OCI-M2 (cell line): ENCODE measurements at regions not wholly inside any gene's neighbourhood (a gene's known extent, or its start where the extent isn't known, plus 50 kb on each side); places are given as distances from the start of the nearest gene placed in this dataset.

Source experiments
- DNase-seq: peaks from one replicate; lab custom pipeline; 2025; ENCODE audit not compliant: unreplicated experiment; lab: John Stamatoyannopoulos, UW

DNA sequence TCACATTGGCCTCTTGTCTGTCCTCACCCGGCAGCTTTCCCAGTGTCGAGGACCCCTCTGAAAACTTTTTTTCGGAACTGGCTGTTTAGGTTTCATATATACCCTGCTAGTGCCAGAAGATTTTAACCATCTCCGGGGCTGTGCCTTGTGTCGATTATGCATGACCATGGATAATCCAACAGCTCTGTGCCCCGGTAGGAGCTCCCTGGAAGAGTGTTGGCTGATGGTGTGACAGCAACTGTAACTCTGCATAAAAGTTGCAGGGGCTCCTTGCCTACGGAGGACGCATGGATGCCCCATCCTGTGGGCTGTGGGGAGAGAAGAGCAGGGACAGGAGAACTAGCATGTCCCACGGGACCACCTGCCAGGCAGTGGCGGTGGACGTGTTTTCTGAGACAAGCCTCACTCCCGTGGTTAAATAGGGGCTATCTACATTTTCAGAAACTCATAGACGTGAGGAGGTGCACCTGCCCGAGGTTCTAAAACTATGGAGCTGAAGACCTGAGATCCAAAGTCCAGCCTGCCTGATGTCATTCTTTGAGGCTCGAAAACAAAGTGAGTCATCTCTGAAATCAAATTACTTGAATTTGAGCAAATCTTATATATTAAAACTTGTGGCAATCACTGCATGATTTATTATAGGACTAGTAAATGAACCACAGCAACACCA, 437.2 kb upstream of the HS6ST1 start:
- DNase-seq, result no peak

DNA sequence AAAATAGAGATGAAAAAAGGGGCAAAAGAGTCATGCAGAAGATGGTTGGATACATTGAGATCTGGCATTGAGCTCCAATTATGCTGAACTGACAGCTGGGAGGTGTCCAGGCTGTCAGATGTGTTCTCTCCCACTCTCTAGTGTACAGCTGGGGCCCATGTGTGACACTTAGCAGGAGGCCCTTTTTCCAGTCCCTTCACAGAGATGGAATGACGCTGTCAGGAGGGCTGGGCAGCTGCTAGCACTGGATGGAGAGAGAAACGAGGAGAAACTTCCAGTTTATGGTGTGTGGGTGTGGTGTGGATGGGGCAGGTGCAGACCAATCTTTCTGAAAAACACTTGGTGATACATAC, 437.7 kb upstream of the HS6ST1 start:
- no peak for DNase-seq

DNA sequence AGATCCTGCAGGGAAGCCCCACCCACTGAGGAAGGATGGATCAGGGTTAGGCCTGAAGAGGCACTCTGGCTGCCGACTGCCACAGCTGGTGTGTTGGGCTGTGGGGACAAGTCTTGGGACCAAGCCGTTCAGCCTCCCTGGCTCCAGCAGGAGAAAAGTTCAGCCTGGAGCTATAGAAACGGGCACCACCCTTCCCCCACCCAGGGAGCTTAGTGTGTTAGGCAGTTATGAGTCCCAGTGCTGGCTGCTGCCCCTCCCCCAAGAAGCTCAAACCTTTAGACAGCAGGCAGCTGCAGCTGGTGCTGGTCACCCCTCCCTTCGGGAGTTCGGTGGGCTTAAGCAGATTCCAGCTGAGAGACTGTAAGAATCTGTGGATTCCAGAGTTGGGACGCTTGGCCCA, 447.1 kb upstream of the HS6ST1 start:
- DNase-seq, result no peak

- DNase-seq, result no peak
Measured at GRCh38 chr2:128768041-128768440, 449.4 kb upstream of the HS6ST1 start.

GRCh38 chr2:128769457-128770142, 450.9 kb upstream of the HS6ST1 start:
- DNase-seq, result no peak

GRCh38 chr2:128770143-128771085, 451.7 kb upstream of the HS6ST1 start:
- no peak for DNase-seq

GRCh38 chr2:128771401-128771800, 452.7 kb upstream of the HS6ST1 start:
- DNase-seq, result no peak

DNA sequence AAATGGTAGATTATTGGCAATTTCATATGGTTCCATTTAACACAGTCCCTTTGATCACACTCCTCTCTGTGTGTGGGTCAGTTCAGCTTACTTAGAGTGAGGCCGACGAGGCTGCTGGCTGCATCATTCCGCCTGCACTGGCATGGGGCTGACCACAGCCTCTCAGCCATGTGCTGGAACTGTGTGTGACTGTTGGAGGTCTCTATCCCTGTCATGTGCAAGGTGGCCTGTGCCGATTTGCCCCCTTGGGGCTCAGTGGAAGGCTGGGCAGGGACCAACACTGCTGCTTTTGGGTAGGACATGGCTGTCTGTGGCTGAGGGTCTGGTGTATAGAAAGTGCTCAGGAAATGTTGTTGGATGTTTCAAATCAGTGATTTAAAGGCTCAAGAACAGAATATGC, 454.0 kb upstream of the HS6ST1 start:
- no peak for DNase-seq

DNA sequence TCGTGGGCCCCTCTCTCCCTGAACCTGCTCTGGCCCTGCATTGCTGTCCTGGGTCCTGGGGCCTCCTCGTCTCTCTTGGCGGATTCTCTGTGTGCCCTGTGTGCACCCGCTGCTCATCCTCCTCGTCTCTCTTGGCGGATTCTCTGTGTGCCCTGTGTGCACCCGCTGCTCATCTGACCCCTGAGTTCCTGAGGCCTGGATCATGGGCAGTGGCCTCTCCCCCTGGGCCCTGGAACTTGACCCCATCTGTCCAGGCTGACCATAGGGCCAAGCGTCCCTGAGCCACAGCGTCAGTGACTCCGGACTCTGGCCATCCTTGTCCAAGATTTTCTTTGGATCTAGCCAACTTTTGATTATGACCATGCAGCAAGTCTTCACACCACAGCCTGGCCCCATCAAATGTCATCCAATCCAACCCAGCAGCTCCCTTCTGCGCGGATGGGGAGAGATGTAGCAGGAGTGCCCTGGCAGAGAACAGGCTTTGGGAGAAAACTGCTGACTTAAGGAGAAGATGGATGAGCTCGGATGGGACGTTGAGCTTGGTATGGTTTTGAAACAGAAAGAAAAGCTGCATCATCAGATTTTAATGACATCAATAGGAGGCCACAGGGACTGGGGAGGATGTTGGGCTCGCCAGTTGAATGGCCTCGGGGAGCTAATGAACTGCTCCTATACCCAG, 455.1 kb upstream of the HS6ST1 start:
- DNase-seq, result no peak

DNA sequence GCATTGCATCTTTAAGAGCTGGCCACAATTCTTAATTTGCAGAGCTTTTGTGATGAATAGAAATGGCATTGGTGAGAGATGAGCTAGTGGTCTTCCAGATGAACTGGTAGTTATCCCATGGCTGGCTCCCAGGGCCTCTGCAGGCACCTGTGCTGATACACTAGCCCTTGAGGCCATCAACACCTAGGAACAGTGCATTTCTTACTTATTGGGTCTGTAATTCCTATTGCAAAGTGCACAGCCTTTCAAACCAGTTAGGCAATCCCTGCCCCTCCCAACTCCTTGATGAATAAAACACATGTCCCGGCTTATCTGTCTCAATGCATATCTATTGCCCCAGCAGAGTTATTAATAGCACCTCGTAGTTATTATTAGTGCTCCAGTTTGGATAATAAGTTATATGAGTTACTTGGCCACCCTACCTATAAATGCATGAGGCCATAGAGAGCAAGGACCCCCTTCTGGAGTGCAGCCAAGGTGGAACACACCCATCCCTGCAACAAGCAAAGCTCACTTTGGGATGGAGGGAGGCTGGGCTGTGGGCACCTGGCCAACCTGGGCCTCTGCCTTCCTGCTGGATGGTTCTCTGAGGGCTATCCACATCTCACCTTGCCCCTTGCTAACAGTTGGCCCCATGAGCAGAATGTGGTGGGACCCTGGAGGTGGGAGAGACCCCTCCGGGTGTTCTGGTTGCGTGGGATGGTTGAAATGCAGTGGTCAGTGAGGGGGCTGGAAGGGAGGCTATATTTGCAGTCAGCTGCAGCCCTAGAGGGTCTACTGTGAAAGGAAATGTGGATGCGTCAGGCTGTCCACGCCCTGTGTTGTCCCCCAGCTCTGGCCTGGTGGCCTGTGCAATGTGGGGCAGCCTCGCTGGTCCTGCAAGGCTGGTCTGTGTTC, 455.9 kb upstream of the HS6ST1 start:
- DNase-seq, result no peak

DNA sequence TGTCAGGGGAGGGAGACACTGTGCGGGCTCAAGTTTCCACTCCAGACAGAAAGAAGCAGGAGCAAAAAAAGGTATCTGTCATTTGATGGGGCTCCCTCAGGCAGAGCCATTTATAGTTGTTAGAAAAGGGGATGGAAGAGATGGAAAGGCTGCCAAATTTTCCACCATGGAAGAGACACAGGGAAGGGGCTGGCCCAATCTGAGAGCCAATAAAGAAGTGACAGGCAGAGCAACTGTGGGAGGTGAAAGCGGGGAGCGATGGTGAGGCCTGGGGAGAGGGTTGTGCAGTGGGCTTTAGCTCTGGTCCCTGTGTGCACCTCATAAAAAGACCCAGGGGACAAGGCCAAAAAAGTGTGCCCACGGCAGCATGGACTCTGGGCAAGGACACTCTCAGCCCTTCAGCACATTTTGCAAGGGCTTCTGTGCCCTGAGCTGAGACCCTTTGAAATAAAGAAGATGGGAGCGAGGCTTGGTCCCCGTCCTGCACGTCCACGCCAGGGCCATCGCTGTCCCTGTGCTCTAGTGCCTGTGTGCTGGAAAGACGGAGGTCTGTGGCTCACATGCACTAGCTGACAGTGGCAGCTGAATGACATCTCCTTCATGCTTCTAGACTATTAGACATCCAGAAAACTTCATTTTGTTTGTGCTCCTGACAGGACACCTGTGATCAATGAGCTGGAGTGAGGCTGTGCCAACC, 456.7 kb upstream of the HS6ST1 start:
- DNase-seq, result no peak

GRCh38 chr2:128775914-128776285, 457.2 kb upstream of the HS6ST1 start:
- no peak for DNase-seq

DNA sequence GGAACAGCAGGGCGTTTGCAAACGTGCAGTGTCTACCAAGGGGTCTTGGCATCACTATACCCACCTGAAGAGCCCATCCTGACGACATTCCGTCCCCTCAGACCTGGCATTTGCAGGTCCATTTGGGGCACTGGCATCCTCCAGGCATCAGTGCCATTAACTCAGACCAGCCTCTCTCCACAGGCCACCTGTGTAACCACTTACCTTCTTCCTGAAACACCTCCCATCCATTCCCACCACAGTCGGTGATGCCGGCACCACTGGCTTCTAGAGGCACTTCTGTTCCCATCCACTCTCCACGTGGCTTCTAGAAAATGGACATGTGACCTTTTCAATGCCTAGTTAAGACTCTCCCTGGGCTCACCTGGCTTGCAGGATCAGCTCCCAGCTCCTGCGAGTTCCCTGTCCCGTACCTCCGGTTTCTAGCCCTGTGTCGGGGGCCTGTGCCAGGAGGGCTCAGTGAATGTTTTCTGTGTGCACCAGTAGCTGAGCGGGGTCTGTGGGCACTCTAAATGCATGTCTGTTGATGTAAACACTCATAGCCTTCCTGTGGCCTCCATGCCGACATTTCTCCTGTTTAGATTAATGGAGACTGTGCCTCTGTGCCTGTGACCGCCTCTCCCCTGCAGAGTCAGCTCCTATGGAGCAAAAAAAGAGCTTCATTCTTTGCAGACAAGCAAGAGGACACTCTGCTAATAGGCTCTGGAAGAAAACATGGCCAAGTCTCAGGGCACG, 458.0 kb upstream of the HS6ST1 start:
- DNase-seq, result no peak

GRCh38 chr2:128777196-128778035, 458.7 kb upstream of the HS6ST1 start:
- DNase-seq, result no peak

- DNase-seq, result no peak
Measured at GRCh38 chr2:128778843-128779242, 460.2 kb upstream of the HS6ST1 start.

- DNase-seq, result no peak
Measured at GRCh38 chr2:128779301-128780095, 460.8 kb upstream of the HS6ST1 start.

DNA sequence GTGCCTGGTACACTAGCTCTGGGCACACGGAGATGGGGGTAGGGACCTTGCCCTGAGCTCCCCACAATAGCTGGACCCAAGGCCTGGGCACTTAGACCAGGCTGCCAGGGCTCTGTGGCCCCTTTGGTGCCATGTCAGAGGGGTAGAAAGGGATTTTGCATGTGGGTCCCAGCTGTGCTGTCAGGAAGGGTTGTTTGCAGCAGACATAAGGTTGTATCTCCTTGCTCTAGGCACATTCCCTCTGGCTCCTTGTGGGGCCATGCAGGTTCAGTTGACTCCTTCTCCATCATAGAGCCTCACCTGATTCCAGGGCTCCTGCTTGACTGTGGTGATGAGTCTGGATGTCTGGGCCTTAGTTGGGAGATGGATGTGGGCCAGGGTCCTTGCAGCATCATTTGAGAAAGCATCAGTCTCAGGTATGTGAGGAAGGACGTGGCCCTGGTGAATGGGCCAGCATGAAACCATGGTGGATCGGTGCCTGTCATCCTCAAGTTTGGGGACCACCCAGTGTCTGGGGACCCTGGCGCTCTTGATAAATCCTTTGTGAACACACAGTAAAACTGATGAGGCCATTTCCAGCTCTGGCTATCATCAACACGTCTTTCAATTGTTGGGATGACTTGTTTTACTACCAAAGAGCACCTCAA, 461.9 kb upstream of the HS6ST1 start:
- no peak for DNase-seq
